ENCODE measurements at regions not wholly inside any gene's neighbourhood (a gene's known extent, or its start where the extent isn't known, plus 50 kb on each side); places are given as distances from the start of the nearest gene placed in this dataset.
"Not testable (repeated sequence)": the region's sequence is repeated elsewhere in the genome, so short reads cannot be mapped to it uniquely, and the experiment has no call there.

- DNase-seq (ENCODE audit: low read depth in 2 of 2, low spot score in 1 of 2), result not testable (repeated sequence)
Observed at GRCh38 chr5:166291800-166292199, 1999.6 kb upstream of the WWC1 start.

- no peak for DNase-seq (ENCODE audit: low read depth in 2 of 2, low spot score in 1 of 2)
Observed at GRCh38 chr5:166293892-166294291, 1997.6 kb upstream of the WWC1 start.

DNA sequence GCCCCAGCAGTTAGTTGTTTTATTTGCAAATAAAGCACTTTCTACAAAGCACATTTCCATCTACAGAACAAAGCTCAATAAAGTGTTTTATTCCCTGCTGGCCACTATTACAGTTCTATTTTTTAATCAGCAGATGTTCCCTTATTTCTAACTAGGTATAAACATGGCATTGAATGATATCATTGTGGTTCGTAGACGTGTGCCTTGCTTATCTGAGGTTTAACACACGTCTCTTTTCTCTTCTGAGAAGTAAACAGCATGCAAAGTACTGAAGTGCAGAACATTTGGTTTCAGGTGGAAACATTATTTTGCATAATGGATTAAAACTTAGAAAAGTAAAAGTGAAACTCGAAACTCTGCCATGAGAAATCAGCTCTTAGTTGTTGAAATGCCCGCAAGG is 1989.3 kb upstream of the WWC1 start:
- DNase-seq (ENCODE audit: low read depth in 2 of 2, low spot score in 1 of 2), result no peak

- no peak for DNase-seq (ENCODE audit: low read depth in 2 of 2, low spot score in 1 of 2)
Observed at GRCh38 chr5:166317425-166317824, 1974.0 kb upstream of the WWC1 start.

DNA sequence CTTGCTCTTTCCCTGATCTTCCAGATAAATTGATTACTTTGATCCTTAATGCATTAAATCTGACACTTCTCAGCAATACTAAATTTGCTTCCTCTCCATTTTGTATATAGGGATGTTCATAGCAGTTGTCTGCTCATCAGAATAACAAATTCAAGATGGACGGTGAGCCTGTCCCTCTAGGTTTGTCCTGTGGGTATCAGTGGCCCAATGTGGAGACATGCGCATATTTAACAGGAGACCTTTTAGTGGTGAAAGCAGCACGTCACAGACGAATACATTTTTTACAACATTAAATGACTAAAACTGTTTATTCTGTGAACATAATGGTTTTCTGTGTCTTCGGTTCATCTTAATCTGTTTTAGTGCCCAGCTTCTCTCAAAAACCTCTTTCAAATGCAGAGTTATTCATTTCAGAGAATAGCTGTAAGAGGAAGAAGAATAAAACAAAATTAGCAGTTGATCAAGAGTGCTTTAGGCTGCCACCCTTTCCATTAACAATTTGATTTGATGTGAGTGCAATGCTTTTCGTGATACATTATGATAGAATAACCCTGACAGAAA is 1970.4 kb upstream of the WWC1 start:
- DNase-seq (ENCODE audit: low read depth in 2 of 2, low spot score in 1 of 2), result no peak

- DNase-seq (ENCODE audit: low read depth in 2 of 2, low spot score in 1 of 2), result no peak
Observed at GRCh38 chr5:166324372-166324771, 1967.1 kb upstream of the WWC1 start.

- DNase-seq (ENCODE audit: low read depth in 2 of 2, low spot score in 1 of 2), result no peak
Observed at GRCh38 chr5:166329149-166329800, 1962.2 kb upstream of the WWC1 start.

GRCh38 chr5:166330036-166330435 is 1961.4 kb upstream of the WWC1 start:
- DNase-seq (ENCODE audit: low read depth in 2 of 2, low spot score in 1 of 2), result no peak

- DNase-seq (ENCODE audit: low read depth in 2 of 2, low spot score in 1 of 2), result no peak
Observed at GRCh38 chr5:166331521-166331920, 1959.9 kb upstream of the WWC1 start.

- no peak for DNase-seq (ENCODE audit: low read depth in 2 of 2, low spot score in 1 of 2)
Observed at GRCh38 chr5:166338801-166339200, 1952.6 kb upstream of the WWC1 start.

DNA sequence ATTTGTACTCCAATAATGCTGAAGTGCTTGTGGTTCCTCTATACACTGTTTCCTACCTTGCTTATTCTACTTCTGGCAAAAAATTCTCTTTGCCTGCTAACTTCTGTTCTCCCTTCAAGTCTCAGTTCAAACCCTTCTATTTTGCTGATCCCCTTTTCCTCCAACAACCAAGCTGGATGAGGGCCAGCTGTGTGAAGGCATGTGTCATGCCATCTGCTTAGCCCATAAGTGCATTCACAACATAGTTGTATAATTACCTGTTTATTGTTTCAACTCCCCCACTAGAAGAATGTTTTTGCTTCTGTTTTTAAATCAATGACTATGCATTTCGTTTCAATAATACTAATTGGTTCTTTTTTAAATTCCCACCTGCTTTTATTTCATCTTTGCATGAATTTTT is 1951.4 kb upstream of the WWC1 start:
- no peak for DNase-seq (ENCODE audit: low read depth in 2 of 2, low spot score in 1 of 2)

DNA sequence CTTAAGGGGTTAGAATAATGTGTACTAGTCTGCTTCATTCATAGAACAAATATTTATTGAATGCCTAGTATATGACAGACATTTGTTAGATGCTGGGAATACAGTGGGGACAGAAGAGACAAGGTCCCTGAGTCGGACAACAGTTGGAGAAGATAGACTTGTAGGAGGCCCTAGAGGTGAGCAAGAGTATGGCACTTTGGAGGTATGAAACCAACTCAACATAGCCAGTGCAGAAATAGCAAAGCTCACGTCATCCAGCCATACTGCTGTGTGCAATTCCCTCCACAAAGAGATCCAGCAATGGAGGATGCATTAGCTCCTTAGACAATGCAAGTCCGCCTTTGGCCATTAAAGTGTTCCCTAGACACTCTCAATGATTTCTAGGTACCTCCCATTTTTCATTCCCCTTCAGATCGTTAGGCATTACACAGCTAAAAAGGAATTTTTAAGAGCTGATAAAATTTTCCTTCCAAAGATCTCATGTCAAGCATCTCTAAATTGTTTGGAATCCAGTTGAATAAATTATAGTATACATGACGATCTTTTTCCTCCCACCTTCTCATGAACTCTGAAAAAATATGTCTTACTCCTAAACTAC is 1949.6 kb upstream of the WWC1 start:
- no peak for DNase-seq (ENCODE audit: low read depth in 2 of 2, low spot score in 1 of 2)

GRCh38 chr5:166342402-166342801 is 1949.0 kb upstream of the WWC1 start:
- no peak for DNase-seq (ENCODE audit: low read depth in 2 of 2, low spot score in 1 of 2)

GRCh38 chr5:166346726-166347374 is 1944.6 kb upstream of the WWC1 start:
- no peak for DNase-seq (ENCODE audit: low read depth in 2 of 2, low spot score in 1 of 2)

DNA sequence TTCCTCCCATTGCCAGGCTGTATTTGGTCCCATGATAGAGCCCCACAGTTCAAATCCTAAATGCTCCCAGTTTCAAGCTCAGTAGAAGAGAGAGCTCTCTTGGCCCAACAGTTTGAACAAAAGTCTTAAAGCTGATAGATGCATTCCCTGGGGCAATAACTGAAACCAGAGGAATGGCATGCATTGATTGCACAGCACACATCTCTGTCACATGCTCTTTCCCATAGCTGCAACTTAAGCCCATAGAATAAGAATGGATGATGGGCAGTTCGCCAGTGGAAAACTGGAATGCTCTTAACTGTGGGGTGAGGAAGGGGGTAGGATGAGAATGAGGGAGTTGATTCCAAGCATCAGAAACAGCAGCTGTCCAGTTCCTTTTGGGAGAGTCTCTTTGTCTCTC is 1942.4 kb upstream of the WWC1 start:
- DNase-seq (ENCODE audit: low read depth in 2 of 2, low spot score in 1 of 2), result no peak

GRCh38 chr5:166353580-166353979 is 1937.9 kb upstream of the WWC1 start:
- DNase-seq (ENCODE audit: low read depth in 2 of 2, low spot score in 1 of 2), result no peak

DNA sequence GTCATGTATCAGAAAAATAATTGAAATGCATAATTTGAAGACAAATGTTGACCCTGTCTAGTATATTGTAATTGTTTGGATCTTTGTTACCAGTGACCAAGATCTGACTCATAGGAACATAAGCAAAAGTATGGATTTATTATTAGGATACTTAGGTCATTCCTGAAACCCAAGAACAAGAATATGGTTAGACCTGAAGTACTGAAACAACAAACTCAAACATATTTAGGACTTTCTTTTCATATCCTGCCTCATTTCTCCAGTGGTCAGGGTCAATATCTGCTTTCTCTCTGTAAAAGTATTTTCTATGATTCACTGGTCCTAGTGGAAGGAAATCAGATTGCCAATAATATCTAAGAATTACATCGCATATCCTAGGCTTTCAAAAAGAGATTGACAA is 1937.1 kb upstream of the WWC1 start:
- no peak for DNase-seq (ENCODE audit: low read depth in 2 of 2, low spot score in 1 of 2)

DNA sequence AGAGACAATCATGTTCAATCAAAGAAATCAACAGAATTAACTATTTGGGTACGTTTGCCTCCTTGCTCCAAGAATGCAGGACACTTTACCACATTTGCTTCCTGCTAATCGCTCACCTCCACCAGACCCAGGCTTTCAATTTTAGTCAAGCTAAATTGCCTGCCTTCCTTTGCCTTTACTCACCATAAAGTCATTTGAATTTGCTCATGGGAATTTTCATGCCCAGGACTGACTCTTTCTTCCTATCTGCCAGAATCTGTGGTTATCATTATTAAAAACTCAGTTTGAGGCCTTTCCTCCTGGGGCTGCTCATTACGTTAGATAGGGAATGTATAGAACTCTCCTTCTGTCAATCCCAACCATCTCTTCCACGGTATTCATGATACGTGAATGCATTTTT is 1935.3 kb upstream of the WWC1 start:
- no peak for DNase-seq (ENCODE audit: low read depth in 2 of 2, low spot score in 1 of 2)

GRCh38 chr5:166358127-166358830 is 1933.2 kb upstream of the WWC1 start:
- DNase-seq (ENCODE audit: low read depth in 2 of 2, low spot score in 1 of 2), result no peak

DNA sequence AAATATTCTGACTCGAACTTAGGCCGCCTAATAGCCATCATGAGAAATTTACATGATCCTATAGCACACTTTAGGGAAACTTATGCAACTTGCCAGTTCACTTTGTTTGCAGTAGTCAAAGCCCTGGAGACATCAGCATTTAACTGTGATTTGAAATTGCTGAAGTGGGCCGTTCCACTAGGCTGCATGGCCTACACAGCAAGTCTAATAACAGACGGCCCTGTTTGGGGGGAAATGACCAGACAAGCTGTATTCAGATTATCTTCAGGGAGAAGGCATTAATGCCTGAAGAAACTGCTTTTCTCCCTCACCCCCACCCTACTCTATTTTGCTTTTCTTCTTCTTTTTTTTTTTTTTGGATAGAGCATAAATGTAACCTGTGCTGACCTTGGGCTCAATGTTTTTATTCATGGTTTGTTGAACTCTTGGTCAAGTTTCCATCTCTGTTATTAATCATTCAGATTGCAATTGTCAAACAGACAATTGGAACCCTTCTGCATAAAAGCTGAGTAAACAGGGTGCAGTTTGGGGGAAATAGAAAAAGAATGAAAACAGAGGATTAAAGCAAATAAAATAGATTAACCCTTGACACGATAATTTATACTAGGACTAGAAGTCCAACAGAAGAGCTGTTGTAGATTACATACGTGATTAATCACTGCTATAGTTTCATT is 1928.2 kb upstream of the WWC1 start:
- DNase-seq (ENCODE audit: low read depth in 2 of 2, low spot score in 1 of 2), result no peak

GRCh38 chr5:166365164-166365563 is 1926.3 kb upstream of the WWC1 start:
- no peak for DNase-seq (ENCODE audit: low read depth in 2 of 2, low spot score in 1 of 2)

Measured in stimulated activated CD8-positive, alpha-beta memory T cell treated with anti-CD3 and anti-CD28 coated beads, Interleukin-4, amount 100 ng/mL, for 1 hour (primary cell).